Fibroblast of skin of left quadriceps (primary cell): ENCODE measurements at regions not wholly inside any gene's neighbourhood (a gene's known extent, or its start where the extent isn't known, plus 50 kb on each side); places are given as distances from the start of the nearest gene placed in this dataset.
A peak's percentile ranks its signal among the peaks of the same experiment; 100 is the strongest.

Experiments used
- DNase-seq, 2 experiments: peaks; one replicate each; pipeline ENCODE4 v3.0.0-alpha.2; 2013; ENCODE audit warnings: low read depth in 2 of 2

DNA sequence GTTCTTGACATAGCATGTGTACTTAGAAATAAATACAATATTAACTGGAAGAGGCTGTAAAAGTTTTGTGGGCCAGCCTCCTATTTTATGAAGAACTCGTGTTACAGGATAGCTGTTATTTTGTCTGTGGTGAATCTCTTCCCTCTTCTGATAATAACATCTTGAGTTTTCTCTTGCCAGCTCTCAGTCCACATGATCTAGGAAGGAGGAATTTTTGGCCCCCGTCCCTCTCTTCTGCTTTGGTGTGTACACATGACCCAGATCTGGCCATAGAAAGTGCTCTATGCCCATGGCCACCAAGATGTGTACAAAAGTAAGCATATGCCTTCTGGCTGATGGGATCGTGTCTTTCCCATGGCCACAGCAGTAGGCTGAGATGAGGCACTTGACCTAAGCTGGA is 108.0 kb upstream of the LEF1 start:
- DNase-seq, result no peak

DNA sequence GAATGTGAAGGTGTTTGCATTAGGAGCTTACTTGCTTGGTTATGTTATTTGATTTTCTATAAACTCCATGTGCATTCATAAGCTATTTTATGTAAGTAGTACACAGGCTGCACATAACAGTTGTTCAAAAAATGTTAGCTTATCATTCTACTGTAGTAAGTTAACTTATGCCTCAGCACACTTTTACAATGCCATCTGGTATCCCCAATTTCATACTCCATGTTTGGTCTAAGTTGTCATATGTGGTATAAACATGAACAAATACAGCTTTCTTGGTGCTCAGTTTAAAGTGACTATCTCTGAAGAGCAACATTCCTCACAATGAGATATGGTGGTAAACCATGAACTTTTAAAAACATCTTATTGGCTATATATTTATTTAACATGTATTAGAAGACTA is 104.3 kb upstream of the LEF1 start:
- no peak for DNase-seq

DNA sequence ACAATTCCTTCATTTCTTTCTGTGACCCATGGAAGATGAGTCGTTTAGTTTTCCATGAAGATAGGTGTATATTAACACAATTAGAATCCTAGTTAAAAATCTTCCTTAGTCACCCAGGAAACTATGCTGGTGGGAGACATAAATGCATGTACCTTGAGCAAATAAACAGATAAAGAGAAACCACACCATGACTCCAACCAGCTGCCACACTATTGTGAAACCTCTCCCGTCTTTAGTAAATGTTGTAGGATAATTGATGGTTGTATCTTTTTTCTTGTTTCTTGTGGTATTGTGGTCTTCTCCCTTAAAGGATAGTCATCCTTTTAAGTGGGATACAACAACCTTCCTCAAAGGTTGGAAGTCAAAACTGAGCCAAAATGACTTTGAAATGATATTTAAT is 103.8 kb upstream of the LEF1 start:
- DNase-seq, result peak; percentile 5 to 16

DNA sequence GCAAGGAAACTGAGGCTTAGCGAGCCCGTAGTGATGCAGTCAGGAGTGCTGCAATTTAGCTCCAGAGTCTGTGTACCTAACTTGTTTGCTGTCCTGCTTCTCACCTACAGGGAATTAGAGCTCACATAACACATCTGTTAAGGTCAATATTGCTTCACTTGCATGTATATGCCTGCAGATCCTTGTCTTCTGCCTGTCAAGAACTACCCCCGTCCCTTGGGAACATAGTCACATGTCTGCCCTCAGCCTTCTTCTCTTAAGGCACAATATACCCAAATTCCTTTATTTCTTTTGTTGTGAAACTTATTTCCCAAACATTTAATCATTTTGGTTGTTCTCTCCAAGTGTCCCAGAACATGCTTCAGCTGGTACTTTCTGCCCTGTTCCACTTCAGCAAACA is 103.3 kb upstream of the LEF1 start:
- no peak for DNase-seq

DNA sequence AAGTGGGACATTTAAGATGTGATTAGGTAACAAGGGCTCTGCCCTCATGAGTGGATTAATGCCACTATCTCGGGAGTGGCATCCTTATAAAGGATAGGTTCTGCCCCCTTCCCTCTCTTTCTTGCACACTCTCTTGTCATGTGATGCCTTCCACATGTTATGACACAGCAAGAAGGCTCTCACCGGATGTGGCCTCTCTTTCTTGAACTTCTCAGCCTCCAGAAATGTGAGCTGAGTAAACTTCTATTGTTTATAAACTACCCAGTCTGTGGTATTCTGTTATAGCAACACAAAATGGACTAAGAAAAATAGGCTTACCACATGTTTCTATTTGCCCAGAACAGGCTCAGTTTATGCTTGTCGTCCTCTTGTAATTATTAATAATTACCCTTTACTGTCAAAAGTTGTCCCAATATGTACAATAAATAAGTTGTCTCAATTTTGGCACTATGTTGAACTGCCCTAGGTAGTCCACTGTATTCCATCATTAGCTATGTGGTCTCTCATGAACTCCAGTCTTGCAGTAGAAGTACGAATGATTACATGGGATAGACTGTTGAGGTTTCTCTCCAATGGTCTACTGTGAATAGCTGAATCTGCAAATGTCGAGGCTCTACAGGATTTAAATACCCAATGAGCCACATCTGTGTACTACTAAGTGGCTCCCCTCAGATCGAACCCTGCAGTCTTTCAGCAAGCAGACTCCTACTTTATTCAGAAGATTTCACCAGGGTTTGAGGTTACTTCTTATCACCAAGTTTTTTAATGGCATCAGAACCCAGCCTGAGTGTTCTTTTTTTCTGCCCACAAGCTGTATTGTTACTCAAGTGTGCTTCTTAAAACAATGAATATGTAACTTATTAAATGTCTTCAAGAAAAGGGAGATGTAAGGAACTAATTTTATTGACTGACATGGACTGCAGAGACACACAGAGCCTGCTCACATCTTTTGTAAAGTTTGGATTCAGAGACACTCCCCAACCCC is 102.0 kb upstream of the LEF1 start:
- DNase-seq, result peak; percentile 36 to 46

DNA sequence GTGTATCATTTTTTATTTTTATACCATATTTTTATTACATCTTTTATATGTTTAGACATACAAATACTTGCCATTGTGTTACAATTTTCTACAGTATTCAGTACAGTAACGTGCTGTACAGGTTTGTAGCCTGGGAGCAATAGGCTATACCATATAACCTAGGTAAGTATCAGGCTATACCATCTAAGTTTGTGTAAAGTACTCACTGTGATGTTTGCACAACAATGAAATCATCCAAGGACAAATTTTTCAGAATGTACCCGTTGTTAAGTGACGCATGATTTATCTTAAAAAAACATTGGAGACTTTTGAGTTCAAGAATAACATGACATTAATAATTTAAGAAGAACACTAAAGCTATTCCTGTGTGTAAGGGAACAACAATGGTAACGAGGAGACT is 96.0 kb upstream of the LEF1 start:
- no peak for DNase-seq

DNA sequence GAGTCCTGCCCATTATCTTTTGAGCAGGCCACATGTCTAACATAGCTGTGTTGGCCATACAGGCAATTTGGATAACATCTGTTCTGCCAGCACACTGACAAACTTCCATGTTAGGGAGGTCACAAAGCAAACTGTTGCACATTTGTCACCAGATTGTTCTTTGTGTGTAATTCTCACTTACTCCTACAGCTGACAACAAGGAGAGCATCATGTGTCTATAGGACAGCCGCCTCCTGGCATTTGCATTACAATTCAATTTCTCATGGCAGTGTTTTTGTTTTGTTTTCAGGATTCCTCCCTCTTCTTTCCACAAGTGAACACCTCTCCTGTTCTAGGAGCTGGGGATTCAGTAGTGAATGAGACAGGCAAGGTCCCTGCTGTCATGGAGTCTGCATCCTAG is 94.3 kb upstream of the LEF1 start:
- no peak for DNase-seq

DNA sequence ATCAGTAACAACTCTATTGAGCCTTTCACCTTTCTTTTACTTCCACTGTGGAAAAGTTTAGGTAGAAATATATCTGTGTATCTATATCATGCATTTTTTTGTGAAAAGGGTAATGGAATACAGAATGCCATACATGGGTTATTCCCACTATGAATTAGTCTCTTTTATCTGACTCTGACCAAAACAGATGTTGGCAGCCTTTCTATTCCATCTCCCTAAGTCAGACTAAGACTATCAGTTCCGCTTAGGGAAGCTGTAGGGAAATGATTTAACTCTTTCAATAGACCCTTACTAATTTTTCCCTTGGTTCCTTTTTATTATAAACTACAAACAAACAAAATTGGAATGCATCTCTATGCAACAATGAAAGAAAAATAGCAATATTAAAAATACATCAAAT is 92.3 kb upstream of the LEF1 start:
- DNase-seq, result no peak

DNA sequence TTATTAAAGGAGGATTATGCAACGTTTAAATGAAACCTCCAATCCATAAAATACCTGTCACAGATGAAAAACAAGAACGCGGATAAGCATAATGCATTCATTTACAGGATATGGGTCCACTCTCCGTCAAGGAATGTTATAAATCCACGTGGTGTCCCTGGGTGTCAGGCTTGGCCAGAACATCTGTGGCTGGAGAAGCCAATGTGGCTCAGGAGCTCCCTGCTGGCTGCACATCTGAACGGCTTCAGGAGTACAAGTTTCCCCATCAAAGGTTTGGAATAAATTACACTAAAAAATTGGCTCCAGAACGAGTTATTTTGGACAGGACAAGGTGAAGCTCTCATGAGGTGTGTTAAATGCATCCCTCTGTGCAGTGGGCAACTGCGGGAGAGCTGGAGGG is 87.8 kb upstream of the LEF1 start:
- DNase-seq, result no peak

DNA sequence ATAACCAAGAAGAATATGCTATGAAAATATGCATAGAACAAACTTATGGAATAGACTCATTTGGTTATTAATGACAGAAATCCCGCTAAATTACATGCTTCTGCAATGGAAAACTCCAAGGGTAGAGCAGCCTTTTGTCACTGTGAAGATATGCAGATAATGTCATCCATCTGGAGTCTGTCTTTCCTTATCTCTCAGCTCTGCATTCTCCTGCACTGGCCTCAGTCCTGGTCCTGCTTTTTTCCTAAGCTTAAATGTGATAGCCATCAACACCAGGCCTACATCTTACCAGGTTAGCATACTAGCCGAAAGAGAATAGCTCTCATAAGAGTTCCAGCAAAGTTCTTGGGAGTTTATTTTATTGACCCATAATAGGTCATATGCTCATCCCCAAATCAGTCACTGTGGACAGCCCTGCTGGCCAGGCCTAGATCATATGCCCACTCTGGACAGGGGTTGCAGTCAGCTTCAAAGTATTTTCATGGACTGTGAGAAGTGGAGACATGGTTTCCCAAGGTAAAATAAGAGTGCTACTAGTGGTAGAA is 86.5 kb upstream of the LEF1 start:
- DNase-seq, result no peak

DNA sequence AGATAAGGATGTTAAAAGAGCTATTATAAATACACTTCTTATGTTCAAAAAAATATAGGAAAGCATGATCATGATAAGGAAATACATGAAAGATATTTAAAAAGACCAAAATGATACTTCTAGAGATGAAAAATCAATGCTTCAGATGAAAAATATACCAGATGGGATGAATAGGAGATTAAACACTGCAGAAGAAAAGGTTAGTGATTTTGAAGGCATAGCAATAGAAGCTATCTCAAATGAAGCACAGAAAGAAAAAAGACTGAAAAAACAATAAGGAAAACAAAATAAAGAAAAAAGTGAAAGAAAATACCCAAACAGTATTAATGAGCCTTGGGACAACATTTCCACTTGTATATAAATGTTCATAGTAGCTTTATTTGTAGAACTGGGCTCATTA is 80.7 kb upstream of the LEF1 start:
- DNase-seq, result no peak

DNA sequence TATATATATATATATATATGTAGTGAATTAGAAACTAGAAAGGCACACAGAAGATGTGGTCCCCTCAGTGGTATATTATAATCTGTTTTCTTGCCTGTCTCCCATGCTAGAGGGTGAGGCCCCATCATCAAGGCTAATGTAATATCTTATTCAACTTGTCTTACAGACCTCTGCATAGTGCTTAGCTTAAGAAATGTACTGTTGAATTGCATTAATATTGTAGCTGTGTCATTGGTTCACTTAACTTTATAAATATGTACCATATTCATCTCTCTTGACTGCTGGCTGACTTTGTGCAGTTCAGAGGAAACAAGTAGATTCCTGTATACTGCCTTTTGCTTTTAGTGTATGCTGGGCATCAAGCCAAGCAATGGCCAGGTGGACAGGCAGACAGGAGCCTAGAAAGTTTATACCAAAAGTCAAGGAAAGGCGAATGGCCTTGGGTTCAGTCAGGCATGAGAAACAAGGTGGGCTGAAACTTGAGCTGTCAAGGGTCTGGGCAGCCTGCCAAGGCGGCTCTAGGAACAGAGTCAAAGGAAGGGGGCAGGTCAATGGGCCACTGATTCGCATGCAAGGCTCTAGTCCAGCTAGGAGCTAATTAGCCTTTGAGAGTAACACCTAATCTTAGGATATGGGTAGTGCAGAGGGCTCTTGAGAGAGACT is 78.8 kb upstream of the LEF1 start:
- DNase-seq, result no peak

DNA sequence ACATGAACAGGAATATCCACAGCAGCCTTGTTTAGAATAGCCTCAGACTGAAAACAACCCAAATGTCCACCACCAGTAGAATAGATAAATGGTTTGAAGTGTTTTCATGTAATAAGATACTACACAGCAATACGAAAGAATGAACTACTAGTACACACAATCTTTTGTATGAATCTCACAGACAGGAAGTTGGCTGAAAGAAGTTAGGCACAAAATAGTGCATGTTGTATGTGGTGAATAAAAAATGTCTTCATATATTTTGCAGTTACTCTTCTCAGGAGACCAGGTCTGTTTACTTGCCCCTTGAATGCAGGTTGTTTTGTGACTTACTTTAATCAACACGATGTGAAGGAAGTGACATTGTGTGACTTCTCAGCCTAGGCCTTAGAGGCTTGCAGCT is 75.9 kb upstream of the LEF1 start:
- no peak for DNase-seq

DNA sequence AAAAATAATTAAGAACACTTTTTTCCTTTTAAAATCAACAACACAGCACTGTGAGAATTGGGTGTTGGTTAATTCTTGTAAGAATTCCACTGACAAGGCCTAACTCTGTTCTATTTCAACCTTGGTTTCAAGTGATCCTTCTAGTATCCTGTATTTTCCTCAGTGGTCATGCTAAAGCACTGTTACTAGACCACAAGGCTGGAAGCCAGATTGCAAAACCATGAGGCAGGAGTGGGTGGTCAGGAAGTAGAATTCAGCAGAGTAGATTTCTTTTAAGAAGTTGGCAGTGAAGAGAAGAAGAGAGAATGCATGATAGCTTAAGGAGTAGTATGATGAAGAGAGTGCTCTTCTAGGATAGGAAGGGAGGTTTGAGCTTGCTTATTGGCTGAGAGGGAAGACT is 71.6 kb upstream of the LEF1 start:
- peak; percentile 21 for DNase-seq

DNA sequence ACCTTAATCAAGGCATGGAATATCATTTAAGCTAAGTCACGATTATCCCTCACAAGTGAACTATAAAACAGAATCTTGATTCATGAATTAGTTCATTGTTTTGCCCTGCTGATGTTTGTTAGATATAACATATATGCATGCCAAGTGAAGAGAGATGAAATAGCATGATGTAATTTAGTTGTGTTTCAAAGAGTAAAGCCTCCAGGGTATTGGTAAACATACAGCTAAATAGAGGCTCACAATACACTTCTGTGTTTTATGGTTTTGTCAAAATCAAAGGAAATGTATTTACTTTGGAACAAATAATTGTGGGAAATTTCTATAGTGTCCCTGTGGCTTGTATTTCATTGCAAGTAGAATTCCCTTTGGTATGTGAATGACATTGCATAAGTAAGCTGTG is 69.0 kb upstream of the LEF1 start:
- DNase-seq, result no peak

DNA sequence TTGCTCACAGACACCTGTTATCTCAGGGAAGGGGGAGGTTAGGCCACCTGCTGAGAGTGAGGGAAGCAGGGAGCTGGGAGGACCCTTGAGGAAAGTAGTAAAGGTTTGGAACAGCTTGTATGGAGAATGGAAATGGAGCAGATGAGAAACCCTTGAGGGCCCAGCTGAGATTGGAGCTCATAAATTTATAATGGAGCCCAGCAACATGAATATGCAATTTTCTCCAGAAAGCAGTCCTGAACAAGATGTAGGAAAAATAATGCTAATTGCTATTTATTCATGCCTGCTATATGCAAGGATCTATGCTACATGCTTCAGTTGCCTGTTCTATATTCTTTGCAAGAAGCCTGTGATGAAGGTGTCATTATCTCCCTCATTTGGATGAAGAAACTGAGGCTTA is 67.5 kb upstream of the LEF1 start:
- DNase-seq, result no peak

DNA sequence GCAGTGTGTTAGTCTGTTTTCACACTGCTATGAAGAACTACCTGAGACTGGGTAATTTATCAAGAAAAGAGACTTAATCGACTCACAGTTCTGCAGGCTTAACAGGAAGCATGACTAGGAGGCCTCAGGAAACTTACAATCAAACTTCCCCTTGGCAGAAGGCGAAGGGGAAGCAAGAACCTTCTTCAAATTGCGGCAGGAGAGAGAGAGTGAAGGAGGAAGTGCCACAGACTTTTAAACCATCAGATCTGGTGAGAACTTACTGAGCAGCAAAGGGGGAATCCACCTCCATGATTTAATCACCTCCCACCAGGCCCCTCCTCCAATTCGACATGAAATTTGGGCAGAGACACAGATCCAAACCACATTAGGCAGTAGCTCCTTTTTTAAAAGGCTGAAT is 59.2 kb upstream of the LEF1 start:
- DNase-seq, result no peak

DNA sequence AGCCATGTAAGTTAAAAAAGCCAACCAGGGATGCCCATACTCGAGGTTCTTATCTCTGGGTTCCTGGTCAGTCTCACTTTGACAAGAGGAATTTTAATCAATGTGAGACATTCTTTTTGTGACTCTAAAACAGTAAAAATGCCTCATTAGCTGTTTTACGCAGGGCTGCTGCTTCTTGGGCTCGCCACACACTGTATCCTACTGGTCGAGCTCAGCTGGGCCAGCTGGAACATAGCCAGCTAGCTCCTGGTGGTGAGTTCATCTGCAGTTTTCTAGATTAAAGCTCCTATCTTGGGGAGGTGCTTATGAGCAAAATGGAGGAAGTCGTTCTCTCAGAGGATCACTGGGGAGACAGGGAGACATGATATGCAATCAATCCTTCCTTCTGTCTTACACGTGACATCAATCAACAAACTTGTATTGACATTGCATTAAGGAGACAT is 55.9 kb upstream of the LEF1 start:
- peak in 1 of 2 experiments; percentile 6 for DNase-seq

DNA sequence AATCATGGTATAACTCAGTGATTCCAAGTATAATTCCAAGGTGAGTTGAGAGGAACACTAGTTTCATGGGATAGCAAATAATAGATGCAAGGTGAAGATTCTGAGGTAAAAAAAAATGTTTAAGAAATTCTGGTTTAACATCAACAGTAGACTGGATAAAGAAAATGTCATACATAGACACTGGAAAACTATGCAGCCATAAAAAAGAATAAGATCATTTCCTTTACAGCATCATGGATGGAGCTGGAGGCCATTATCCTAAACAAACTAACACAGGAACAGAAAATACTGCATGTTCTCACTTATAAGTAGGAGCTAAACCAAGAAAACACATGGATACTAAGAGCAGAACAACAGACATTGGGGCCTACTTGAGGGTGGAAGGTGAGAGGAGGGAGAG is 54.6 kb upstream of the LEF1 start:
- DNase-seq, result no peak

DNA sequence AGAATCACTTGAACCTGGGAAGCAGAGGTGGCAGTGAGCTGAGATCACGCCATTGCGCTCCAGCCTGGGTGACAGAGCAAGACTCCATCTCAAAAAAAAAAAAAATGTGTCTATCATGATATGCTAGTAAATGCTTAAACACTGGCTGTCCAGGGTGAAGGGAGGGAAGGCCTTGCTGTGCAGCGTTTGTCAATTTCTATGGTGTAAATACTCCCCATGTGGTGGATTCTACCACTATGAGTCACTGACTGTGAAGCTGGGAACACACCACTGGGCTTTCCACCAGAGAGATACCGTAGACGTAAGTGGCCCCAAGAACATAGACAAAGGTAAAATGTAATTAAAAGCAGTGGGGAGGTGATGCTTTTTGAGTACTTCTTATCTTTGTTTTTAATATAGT is 51.3 kb upstream of the LEF1 start:
- no peak for DNase-seq
